HG03280 (cell line): ENCODE measurements at regions not wholly inside any gene's neighbourhood (a gene's known extent, or its start where the extent isn't known, plus 50 kb on each side); places are given as distances from the start of the nearest gene placed in this dataset.

Experiments
- ATAC-seq: cut with Tn5 transposase; IDR thresholded peaks from one replicate; pipeline ENCODE4 v1.9.1; 2021; ENCODE audit warnings: mild to moderate bottlenecking, moderate library complexity; ENCODE audit not compliant: unreplicated experiment

DNA sequence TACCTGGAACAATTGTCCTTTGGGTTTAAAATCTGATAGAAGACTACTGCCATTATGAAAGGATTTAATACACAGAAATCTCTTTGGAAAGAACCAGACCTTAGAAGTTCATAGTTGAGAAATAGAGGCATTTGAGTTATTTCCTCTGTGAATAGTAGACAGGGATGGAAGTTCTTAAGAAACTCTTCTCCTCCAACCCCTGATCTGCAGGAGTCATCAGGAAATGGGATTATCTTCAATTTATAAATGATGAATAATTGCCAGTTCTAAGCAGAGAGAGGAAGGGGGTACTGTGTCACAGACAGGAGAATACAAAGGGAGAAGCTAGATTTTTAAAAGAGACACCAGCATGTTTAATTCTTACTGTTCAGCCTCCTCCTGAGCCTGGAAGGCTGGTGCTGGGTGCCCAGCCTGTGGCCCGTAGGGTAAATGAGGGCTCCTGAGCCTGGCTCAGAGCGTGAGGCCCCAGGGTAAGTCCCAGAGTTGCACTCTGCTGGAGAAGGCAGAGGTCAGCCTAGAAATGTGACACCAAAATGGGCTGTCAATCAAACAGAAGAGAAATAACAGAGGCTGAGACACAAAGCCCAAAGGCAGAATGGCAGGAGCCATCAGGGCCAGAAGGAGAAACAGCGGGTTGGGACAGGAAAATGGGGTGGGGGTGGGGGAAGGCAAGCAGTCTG is 58.2 kb upstream of the PKDCC start:
- ATAC-seq, result no peak

DNA sequence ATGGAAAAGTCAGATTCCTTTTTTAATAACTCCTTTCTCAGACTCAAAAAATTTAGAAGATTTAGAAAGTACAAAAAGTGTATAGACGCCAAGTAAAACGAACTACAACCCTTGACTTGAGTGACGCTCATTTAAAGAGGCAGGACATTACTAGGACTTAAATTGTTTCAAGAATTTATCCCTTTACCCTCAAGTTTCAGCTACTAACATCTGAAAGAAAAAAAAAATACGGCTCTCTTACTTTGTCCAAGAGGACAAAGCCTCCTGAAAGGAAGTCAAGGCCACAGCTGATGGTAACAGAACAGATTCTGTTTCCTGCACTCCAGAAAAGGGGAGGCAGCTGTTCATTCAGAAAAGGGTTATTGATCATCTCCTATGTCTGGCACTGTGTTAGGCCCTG is 57.6 kb upstream of the PKDCC start:
- ATAC-seq, result no peak

DNA sequence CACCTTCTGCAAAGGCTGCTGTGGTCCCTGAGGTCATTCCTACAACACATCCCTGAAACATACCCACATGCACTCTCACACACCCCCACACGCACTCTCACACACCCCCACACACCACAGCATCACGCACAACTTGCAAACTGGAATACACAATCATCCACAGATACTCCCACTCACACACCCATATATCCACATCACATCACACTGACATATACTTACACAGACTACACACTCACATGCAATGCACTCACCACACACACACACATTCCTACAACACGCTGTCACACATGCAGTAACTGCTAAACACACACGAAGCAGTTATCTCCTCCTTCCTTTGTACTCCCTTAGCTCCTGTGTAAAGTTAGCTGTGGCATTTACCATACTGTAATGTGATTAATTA is 57.1 kb upstream of the PKDCC start:
- no peak for ATAC-seq

DNA sequence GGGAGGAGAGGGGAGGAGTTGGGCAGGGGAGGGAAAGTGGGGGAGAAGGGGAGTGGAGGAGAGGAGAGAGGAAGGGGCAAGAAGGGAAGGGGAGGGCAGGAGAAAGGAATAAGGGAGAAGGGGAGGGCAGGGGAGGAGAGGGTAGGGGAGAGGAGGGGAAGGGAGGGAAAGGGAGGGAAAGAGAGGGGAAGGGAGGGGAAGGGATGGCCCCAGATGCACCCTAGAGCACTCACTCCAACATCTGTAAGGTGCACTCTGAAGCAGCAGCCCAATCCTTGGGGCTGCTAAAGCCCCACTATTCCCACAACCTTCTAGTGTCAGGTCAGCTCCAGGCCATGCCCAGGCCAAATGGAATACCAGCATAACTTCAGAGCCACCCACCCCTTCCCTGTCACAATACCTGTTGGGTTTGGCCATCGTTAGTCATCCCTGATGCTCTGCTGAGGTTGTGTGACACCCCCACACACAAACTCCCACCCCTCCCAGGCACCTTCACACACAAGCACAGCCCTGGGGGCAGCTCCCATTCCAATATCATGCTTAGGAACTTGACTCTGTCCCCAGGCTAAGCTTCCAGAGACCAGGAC is 55.7 kb upstream of the PKDCC start:
- ATAC-seq, result no peak

DNA sequence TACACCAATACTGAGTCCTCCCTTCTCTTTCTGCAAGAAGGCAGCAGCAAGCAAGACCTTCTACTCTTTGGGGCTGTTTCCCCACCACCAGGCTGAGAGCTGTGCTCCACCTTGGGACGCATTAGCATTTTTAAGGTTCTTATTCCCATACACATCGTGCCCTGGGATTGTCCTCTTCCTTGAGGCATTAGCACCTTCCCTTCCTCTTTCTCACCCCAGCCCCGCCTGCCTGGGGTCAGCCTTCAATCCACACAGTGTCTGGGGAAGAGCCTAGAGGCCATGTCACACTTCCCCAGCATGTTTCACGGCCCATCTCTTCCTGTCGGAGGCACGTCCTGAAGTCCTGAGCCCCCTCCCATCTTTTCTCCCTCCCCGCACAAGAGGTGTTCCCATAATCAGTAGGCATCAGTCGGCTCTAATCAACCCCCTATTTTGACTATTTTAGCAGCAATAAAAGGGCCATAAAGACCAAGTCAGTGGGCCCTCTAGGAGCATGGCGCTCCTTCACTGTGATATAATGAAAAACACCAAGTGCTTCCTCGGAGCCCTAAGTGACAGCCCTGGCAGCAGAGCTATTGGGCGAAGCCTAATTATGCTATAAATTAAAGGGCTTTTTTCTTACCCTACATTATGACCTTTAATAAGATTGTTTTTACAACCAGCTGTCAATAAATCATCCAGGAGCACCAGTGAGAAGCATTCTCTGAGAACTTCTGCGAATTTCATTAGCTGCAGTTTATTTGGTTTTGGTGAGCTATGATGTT is 55.0 kb upstream of the PKDCC start:
- ATAC-seq, result no peak

DNA sequence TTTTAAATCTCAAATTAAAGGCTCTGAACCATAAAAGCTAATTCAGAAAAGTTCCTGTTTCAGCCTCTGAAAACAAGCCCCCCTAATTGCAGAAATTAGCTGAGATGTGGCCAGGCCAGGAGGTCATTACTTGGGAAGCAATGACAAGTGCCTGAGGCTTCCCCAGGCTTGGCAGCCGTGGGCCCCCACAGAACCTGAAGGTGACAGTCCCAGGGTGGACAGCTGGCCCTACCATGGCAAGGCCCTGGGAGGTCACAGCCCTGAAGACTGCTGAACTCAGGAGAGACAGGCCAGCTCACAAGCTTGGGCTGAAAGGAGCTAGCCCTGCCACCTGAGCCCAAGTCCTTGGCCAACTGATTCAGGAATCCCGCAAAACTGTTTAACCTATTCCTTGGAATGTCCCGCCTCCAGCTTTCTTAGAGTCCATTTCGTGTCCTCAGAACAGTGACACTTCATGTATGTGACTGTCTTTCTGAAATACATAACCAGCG is 54.3 kb upstream of the PKDCC start:
- no peak for ATAC-seq

DNA sequence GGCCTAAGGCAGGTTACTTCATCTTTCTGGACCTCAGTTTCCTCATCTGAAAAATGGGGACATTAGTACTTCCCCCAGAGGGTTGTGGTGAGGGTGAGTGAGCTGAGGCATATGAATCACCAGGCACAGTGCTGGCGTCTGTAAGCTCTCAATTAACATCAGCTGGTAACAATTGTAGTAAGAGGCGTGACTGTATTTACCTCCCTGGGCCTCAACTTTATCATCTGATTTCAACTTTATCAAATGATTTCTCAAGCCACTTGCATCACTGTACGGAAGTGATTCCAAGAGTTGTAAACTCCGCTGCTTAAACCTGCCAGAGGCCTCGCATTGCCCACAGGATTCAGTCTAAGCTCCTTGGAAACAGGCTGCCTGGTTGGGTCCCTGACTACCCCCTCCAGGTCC is 53.6 kb upstream of the PKDCC start:
- no peak for ATAC-seq

GRCh38 chr2:41994661-41995060 is 53.2 kb upstream of the PKDCC start:
- ATAC-seq, result no peak

GRCh38 chr2:41997561-41997960 is 50.3 kb upstream of the PKDCC start:
- ATAC-seq, result no peak
